ENCODE measurements at regions not wholly inside any gene's neighbourhood (a gene's known extent, or its start where the extent isn't known, plus 50 kb on each side); places are given as distances from the start of the nearest gene placed in this dataset.

DNA sequence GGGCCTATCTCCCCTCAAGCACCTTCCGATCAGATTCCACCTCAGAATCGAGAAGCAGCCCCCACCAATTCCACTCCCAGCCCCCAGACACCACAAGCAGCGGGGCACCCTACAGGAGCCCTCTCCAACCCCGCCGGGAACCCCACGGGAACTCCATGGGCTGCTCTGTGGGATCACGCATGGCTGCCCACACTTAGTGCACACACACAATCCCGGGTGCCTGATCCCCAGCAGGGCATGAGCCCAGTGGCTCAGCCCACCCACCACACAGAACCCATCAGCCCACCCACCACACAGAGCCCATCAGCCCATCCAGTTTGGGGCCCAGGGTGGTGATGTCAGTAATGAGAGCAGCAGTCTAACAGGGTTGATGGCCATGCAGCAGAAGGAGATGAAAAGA is 141.6 kb upstream of the LINGO1 start:
- H3K9me3 ChIP-seq (ENCODE audit: severe bottlenecking), result no peaks in the 10 kb centered on the region
- TF ChIP-seq, protein P1, sequence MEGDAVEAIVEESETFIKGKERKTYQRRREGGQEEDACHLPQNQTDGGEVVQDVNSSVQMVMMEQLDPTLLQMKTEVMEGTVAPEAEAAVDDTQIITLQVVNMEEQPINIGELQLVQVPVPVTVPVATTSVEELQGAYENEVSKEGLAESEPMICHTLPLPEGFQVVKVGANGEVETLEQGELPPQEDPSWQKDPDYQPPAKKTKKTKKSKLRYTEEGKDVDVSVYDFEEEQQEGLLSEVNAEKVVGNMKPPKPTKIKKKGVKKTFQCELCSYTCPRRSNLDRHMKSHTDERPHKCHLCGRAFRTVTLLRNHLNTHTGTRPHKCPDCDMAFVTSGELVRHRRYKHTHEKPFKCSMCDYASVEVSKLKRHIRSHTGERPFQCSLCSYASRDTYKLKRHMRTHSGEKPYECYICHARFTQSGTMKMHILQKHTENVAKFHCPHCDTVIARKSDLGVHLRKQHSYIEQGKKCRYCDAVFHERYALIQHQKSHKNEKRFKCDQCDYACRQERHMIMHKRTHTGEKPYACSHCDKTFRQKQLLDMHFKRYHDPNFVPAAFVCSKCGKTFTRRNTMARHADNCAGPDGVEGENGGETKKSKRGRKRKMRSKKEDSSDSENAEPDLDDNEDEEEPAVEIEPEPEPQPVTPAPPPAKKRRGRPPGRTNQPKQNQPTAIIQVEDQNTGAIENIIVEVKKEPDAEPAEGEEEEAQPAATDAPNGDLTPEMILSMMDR (IDR thresholded peaks at IDR 0.05; ENCODE audit: low read depth, low read length), result no peak
- no peak for DNase-seq
- no peaks in the 10 kb centered on the region for H3K27me3 ChIP-seq (ENCODE audit: insufficient read depth, low read depth, severe bottlenecking)
- H3K27ac ChIP-seq, result no peak overlapping the region
- H3K4me3 ChIP-seq (ENCODE audit: low read depth, low read length), result no peak overlapping the region
- no peaks in the 10 kb centered on the region for H3K36me3 ChIP-seq

DNA sequence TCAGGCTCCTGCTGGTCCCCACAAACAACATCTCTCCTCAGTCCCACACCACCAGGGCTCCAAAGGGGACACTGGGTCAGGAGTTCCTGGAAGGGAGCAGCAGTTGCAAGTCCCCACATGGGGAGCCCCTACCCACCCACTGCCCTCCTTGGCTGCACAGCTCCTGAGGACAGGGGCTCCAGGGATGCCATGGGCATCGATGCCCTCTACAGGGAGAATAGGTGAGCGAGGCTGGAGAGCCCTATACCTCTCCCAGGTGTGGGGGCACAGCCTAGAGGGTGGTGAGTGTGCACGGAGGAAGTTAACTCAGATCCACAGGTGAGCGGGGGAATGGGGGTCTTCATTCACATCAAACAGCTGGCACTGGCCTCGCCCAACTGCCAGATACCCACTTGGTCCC is 141.2 kb upstream of the LINGO1 start:
- Histone ChIP-seq H3K27ac (no peak overlapping the region), H3K27me3 (ENCODE audit: insufficient read depth, low read depth, severe bottlenecking) (no peaks in the 10 kb centered on the region)
- DNase-seq, result no peak

DNA sequence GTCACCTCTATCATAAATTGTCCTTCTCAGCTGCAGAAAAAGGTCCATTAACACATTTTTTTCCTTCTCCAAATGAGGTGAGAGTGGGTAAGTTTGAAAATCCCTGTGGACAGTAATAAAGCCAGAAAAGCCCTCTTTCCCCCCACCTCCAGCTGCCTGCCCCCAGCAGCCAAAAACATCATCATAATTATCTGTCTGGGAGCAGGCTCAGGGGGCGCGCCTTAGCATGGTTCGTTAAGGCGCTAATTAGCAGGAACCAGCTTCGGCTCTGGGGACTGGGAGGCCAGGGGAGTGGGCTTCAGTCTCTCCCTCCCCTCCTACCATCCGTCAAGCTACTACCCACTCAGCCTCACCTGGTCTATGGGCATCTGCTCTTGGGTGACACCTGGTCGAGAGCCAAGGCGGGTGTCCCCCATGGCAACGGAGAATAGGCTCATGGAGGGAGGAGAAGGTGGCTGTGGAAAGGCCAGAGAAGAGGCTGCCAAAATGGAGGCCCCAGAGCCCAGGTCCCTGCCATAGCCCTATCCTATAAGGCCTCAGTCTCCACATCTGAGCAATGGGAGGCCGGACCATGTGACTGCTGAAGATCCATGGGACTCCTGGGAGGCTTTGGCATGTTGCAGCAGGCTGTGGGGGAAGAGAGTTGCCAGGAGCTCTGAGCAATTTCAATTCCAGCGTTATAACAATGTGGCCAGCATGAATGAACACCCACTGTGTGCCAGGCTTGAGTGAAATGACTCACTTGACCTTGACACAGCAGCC is 140.1 kb upstream of the LINGO1 start:
- no peaks in the 10 kb centered on the region for H3K27me3 ChIP-seq (ENCODE audit: insufficient read depth, low read depth, severe bottlenecking)

More for the DNA sequence above, 141.2 kb upstream of the LINGO1 start:
- Histone ChIP-seq H3K4me3 (ENCODE audit: low read depth, low read length) (no peak overlapping the region), H3K36me3 (no peaks in the 10 kb centered on the region), H3K9me3 (ENCODE audit: severe bottlenecking) (no peaks in the 10 kb centered on the region)
- TF ChIP-seq, protein P1 (IDR thresholded peaks at IDR 0.05; ENCODE audit: low read depth, low read length), result no peak

DNA sequence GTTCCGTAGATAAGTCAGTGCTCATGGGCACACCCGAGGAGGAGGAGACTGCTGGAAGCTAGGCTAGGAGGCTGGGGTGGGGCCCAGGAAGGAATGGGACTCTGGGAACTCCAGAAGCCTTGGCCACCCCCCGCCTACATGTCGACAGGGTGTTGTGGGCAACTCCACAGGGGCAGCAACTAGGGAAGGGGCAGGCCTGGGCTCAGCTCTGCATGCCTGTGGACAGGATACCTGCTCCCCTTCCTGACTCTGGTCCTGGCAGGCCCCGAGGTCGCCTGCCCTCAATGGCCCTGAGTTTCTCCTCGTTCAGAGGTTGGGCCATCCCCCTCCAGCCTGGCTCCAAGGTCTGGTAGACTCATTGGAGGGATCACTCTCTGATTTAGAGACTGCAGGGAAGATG is 138.9 kb upstream of the LINGO1 start:
- Histone ChIP-seq H3K27me3 (ENCODE audit: insufficient read depth, low read depth, severe bottlenecking) (no peaks in the 10 kb centered on the region), H3K4me3 (ENCODE audit: low read depth, low read length) (no peak overlapping the region), H3K27ac (no peak overlapping the region), H3K36me3 (no peaks in the 10 kb centered on the region), H3K9me3 (ENCODE audit: severe bottlenecking) (no peaks in the 10 kb centered on the region)
- DNase-seq, result no peak
- TF ChIP-seq, protein P1 (IDR thresholded peaks at IDR 0.05; ENCODE audit: low read depth, low read length), result no peak

More for the DNA sequence above, 140.1 kb upstream of the LINGO1 start:
- no peak for DNase-seq
- Histone ChIP-seq H3K4me3 (ENCODE audit: low read depth, low read length) (no peak overlapping the region), H3K36me3 (no peaks in the 10 kb centered on the region), H3K27ac (no peak overlapping the region), H3K9me3 (ENCODE audit: severe bottlenecking) (no peaks in the 10 kb centered on the region)
- TF ChIP-seq, protein P1 (IDR thresholded peaks at IDR 0.05; ENCODE audit: low read depth, low read length), result no peak

DNA sequence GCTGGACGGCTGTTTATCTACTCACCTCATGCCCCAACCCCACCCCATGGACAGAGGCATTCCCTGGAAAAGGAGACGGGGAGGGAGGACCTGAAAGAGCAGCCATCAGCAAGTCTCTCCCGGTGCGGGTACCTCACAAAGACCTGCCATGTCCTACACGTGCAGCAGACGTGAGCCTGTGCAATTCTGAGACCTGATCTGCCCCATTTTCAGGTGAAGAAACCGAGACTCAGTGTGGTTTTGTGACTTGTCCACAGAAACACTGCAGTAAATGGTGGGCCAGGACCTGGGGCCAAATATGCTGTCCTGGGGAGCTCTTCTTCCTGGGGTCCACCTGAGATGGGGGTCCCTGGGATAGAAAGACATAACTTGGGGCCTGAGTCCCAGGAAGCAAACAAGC is 137.0 kb upstream of the LINGO1 start:
- no peaks in the 10 kb centered on the region for H3K9me3 ChIP-seq (ENCODE audit: severe bottlenecking)
- H3K4me3 ChIP-seq (ENCODE audit: low read depth, low read length), result no peak overlapping the region
- TF ChIP-seq, protein P1 (IDR thresholded peaks at IDR 0.05; ENCODE audit: low read depth, low read length), result no peak
- no peak overlapping the region for H3K27ac ChIP-seq
- no peak for DNase-seq
- no peaks in the 10 kb centered on the region for H3K27me3 ChIP-seq (ENCODE audit: insufficient read depth, low read depth, severe bottlenecking)
- H3K36me3 ChIP-seq, result no peaks in the 10 kb centered on the region
